Stimulated activated CD4-positive, alpha-beta T cell treated with anti-CD3 and anti-CD28 coated beads, Interleukin-15, amount 100 ng/mL, for 1 hour (primary cell): ENCODE measurements at regions not wholly inside any gene's neighbourhood (a gene's known extent, or its start where the extent isn't known, plus 50 kb on each side); places are given as distances from the start of the nearest gene placed in this dataset.
A peak's percentile ranks its signal among the peaks of the same experiment; 100 is the strongest.

ENCODE experiments used
- DNase-seq, 2 donors: peaks; one replicate each; pipeline ENCODE4 v3.0.0-alpha.2; 2020; ENCODE audit warnings: low read depth in 1 of 2, low spot score in 1 of 2

- no peak for DNase-seq
Observed at GRCh38 chr6:79864421-79864820, 82.9 kb downstream of the ELOVL4 start.

DNA sequence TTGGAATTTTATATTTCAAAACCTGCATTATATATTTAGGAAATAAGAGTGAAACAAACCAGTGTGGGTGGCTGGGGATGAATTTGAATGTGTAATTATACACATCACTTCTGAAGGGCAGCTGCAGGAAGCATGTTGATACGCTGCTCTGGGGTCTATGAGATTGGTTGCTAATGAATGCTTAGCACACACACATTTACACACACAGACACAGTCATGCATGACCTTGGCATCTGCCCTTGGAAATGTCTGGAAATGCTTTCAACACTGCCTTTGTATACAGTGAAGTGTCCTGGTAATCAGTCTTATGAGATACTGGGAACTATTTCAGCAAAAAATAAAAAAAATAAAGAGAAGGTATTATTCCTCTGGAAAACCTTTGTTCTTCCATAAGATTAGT, 83.4 kb downstream of the ELOVL4 start:
- DNase-seq, result no peak

GRCh38 chr6:79863566-79863965, 83.8 kb downstream of the ELOVL4 start:
- DNase-seq, result no peak

DNA sequence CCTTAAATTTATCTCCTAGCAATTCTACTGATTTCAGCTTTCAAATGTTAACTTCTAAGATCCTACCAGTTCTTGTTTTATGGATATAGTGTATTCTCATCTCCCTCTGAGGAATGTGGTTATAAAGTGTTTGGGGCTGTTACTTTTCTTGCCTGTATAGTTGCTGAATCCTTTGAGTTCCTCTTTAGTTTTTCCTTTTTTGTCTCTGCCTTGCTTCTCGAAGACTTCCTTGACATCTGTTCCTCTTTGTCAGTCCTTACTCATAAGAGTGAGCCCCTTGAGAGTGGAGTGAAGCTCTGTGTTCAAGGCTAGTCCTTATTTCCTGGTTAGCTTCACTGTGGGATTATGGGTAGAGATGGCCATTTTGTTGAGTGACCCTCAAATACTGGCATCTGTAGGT, 84.6 kb downstream of the ELOVL4 start:
- DNase-seq, result no peak

DNA sequence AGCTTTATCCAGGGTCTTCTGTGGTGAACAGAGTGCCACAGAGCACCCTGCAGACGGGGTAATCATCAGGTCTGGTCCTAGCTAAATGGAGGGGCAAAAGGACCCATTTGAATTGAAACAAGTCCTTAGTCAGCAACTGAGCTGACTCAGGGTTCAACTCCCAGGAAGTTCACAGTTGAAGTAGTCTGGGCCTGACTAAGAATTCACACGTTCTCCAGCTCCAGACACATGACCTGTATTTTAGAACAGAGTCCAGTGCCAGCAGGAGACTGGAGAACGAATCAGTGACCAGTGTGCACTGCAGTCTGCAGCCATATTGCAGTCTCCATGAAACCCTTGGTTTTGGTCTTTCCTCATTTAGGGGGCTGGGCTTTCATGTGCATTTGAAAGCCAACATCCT, 85.2 kb downstream of the ELOVL4 start:
- DNase-seq, result no peak

- DNase-seq, result no peak
Observed at GRCh38 chr6:79861023-79861422, 86.3 kb downstream of the ELOVL4 start.

DNA sequence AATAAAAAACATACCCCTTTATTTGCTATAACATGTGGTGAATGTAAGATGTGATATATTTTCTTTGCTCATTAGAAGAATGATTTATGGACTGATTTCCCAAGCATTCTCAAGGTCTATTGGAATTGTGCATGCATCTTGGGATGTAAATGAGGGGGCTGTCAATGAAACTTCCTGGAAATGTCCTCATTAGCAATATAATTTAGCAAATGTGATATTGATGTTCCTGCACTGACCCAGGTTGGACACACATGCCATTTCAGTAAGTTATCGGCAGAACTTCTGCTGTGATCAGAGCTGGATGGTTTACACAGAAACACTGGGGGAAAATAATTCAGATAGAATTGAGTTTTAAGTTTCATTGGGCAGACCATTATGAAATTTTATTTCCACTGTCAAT, 99.9 kb downstream of the ELOVL4 start:
- DNase-seq, result no peak

DNA sequence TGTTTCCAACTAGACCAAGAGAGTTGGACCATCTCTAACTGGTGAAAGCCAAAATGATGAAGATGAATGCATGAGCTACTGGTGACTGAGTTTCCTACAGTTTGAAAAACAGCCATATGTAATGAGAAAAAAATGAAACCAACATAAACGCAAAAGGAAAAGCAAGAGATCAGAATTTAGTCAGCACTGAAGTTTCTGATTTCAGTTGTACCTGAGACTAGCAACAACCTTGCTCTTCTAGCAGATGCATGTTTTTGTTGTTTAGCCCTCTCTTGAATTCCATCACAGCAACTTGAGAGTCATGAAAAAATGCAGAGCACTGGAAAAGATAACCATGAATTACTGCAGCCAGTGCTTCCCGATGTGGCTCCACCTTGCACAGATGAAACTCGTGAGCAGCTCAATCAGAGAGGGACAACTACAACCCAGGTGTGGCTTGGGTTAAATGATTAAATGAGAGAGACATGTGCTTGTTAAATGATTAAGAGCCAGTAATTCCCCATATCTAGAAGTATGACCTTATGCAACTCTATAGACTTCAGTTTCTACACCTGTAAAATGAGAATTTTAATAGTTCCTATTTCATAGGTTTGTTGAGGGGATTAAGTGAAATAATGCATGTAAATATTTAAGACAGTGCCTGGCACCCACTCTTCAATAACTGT, 104.8 kb downstream of the ELOVL4 start:
- no peak for DNase-seq

- no peak for DNase-seq
Observed at GRCh38 chr6:79841577-79842375, 105.6 kb downstream of the ELOVL4 start.

DNA sequence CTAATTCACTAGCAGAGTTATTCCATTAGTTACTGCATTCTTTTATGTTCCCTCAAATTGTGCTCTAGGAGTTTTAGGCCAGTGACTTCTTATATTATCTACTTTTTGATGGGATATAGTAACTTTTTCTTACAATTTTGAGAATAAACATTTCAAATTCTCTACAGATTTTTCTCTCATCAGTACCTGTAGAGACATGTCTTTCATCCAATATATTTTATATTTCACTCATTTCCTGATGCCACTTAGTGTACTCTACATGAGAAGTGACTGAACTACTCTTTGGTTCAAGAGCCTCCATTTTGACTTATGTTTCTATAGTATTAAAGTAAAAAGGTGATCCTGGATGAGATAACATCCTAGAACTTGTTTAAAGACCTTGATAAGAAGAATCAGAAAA, 108.5 kb downstream of the ELOVL4 start:
- no peak for DNase-seq

DNA sequence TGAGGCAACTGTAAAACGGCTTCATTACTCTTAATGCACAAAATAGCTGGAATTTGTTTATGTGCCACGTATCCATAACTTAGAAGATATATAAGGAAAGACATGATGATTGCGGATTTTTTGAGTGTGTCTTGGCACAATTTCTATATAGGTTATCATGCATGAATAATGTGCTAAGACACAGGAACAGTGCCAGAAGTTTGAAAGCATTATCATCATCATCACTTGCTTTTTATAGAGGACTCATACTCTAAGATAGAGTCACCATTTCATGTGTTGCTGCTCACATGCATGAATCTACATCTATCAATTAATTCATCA, 113.4 kb downstream of the ELOVL4 start:
- no peak for DNase-seq

DNA sequence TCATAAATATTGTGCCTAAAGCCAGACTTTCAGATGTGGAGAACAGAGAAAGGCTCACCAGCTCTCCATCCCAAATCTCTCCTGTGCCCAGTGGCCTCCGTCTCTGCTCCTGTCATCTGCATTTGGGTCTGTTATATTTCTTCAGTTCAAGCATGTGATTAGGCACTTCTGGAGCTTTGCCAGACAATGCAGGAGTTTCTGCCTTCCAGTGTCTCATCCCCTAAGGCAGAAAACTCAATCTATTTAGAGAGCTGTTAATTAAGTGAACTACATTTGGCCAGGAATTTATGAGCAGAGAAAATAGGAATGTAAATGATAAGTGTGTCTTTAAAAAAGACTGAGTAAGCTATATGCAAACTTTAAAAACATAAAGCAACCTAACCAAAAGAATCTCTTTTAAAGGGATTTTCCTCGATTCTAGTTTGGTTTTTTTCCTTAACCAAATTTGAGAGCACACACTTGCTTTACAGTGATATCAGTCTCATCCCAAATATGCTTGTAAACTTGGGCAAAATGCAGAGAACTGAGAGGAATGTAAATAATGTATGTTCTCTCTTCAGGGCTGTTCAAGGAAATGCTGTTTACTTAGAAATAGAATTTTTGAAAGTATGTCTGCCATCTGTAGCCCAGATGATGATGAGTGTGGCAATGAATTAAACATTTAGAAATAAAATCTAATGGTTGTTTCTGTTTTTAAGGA, 113.9 kb downstream of the ELOVL4 start:
- DNase-seq, result no peak

DNA sequence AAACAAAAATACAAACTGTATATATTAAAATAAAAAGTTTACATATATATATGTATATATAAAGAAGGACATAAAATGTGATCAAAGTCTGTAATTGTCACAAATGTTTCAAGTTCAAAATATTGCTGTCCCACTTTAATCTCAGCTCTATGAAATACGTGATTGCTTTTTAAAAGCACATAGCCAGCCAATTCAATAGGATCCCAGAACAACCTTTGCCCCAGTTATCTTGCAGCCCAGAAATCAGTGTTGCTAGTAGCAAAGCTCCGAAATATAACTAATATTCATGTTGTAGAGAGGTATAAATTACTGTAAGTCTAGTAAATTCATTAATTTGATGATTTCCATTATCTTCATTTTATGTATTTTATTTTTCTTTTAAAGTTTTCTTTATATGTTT, 114.6 kb downstream of the ELOVL4 start:
- DNase-seq, result no peak

DNA sequence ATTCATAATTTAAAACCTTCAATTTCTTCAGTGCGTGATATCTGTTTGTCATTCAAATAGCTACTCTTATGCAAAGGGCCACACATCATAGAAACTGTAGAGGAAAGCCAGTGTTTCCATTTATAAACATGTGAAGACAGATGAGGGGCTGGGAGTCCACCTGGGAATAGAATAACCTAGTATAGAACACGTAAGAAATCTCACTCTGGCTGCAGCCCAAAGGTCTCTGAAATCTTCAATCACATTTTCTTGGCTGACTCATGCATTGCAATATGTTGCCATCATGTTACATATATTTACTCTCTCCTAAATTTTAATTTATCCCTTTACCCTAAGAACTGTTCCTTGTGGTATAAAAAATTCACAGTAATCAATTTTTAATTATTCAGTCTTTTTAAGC, 123.2 kb downstream of the ELOVL4 start:
- no peak for DNase-seq

DNA sequence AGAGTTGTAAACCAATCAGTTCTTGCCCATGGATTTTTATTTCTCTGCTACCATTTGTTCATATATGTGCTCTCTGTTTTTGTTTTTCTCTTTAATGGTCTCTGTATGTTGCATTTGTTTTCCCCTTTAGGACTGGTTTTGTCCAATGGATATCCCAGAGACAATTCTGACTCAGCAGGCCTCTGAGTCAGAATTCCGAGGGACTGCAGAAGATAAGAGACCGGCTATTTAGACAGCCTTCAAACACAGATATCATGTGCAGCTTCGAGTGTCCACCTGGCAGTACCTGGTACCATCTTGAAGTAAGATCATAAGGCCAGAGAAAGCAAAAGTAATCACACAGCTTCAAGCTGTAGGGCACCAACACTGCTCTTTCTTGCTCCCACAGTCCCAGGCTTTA, 125.5 kb downstream of the ELOVL4 start:
- no peak for DNase-seq

GRCh38 chr6:79818471-79818870, 128.9 kb downstream of the ELOVL4 start:
- DNase-seq, result no peak

- no peak for DNase-seq
Observed at GRCh38 chr6:79814940-79815339, 132.4 kb downstream of the ELOVL4 start.

GRCh38 chr6:79813854-79814709, 133.3 kb downstream of the ELOVL4 start:
- DNase-seq, result peak; percentile 21 to 37

DNA sequence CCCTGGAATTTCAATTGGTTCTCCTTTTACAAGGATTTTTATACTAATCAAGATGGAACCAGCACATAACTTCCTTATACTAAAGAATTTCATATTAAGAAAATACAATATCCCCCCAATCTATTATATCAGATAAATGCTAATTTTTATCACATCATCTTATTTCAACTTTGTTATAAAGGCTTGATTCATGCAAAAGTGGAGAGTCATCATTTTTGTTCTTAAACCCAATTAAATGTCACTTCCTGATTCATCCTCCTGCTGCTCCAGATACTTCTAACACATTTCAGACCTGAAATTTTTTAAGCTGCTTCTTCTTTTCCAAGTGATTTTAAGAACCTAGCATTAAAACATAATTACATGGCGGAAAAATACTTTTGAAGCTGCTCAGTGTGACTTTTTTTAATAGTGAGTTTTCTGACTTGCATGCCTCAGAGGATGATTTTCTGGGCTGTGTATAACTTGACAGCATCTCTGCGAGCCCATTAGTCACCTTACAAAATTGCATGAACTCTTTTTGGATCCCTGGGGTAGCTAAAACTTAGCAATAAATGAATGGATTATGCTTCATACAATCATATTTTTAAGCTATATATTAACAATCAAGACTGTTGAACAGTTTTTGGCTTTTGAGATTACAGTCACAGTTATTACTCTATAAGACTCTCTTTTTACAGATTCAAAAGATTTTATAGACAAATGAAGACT, 134.1 kb downstream of the ELOVL4 start:
- DNase-seq, result no peak

DNA sequence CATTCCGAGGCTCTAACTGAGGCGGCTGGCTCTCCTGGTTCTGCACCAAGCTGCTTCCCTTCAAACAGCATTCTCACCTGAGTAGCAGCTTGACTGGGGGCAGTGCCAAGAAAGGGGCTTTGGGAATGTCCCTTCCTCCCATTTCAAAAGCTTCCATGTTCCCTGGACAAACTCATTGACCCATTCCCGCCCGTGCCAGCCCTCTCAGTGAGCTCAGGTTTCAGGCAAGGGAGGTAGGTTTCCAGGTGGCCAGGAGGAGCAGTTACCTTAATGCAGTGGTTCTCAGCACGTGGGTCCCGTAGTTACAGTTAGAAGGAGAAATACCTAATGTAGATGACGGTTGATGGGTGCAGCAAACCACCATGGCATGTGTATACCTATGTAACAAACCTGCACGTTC, 135.2 kb downstream of the ELOVL4 start:
- DNase-seq, result no peak

- DNase-seq, result no peak
Observed at GRCh38 chr6:79810871-79811270, 136.5 kb downstream of the ELOVL4 start.
